GM19035 (cell line): ENCODE measurements at regions not wholly inside any gene's neighbourhood (a gene's known extent, or its start where the extent isn't known, plus 50 kb on each side); places are given as distances from the start of the nearest gene placed in this dataset.

ENCODE experiments used
- ATAC-seq: cut with Tn5 transposase; IDR thresholded peaks from one replicate; pipeline ENCODE4 v1.9.1; 2021; ENCODE audit not compliant: unreplicated experiment

GRCh38 chr5:30866142-30866541 is 327.3 kb upstream of the CDH6 start:
- ATAC-seq: no peak

GRCh38 chr5:30856242-30856641 is 337.2 kb upstream of the CDH6 start:
- no peak for ATAC-seq

GRCh38 chr5:30853158-30853557 is 340.3 kb upstream of the CDH6 start:
- no peak for ATAC-seq

GRCh38 chr5:30850866-30851265 is 342.6 kb upstream of the CDH6 start:
- no peak for ATAC-seq

- no peak for ATAC-seq
These were observed 343.4 kb upstream of the CDH6 start for GRCh38 chr5:30849931-30850710.

GRCh38 chr5:30846171-30846570 is 347.3 kb upstream of the CDH6 start:
- no peak for ATAC-seq

- no peak for ATAC-seq
These were observed 348.3 kb upstream of the CDH6 start for GRCh38 chr5:30845194-30845593.

- ATAC-seq: no peak
These were observed 349.9 kb upstream of the CDH6 start for GRCh38 chr5:30843541-30843940.

GRCh38 chr5:30839956-30840355 is 353.5 kb upstream of the CDH6 start:
- ATAC-seq: no peak

- no peak for ATAC-seq
These were observed 354.5 kb upstream of the CDH6 start for GRCh38 chr5:30838936-30839496.

GRCh38 chr5:30832519-30832918 is 361.0 kb upstream of the CDH6 start:
- ATAC-seq: no peak

- ATAC-seq: no peak
These were observed 361.9 kb upstream of the CDH6 start for GRCh38 chr5:30831605-30832004.

GRCh38 chr5:30831123-30831522 is 362.4 kb upstream of the CDH6 start:
- ATAC-seq: no peak

- ATAC-seq: no peak
These were observed 382.2 kb upstream of the CDH6 start for GRCh38 chr5:30811298-30811697.

- no peak for ATAC-seq
These were observed 383.6 kb upstream of the CDH6 start for GRCh38 chr5:30809933-30810332.

GRCh38 chr5:30808996-30809395 is 384.5 kb upstream of the CDH6 start:
- ATAC-seq: no peak

- ATAC-seq: no peak
These were observed 388.6 kb upstream of the CDH6 start for GRCh38 chr5:30804739-30805505.

GRCh38 chr5:30802961-30803705 is 390.4 kb upstream of the CDH6 start:
- ATAC-seq: no peak

- no peak for ATAC-seq
These were observed 411.8 kb upstream of the CDH6 start for GRCh38 chr5:30781643-30782042.

- ATAC-seq: no peak
These were observed 425.3 kb upstream of the CDH6 start for GRCh38 chr5:30768056-30768690.

GRCh38 chr5:30765706-30766105 is 427.8 kb upstream of the CDH6 start:
- no peak for ATAC-seq
